Astrocyte of the cerebellum (primary cell): ENCODE measurements at regions not wholly inside any gene's neighbourhood (a gene's known extent, or its start where the extent isn't known, plus 50 kb on each side); places are given as distances from the start of the nearest gene placed in this dataset.
"Not testable (repeated sequence)": the region's sequence is repeated elsewhere in the genome, so short reads cannot be mapped to it uniquely, and the experiment has no call there.

Experiments used
- DNase-seq: peaks from one replicate; pipeline ENCODE4 v3.0.0-alpha.2; 2011; ENCODE audit warnings: low read depth
- H3K4me3 ChIP-seq: 2 replicates; pipeline ENCODE4 v1.5.1; 2011; ENCODE audit warnings: mild to moderate bottlenecking, low read depth, low read length, moderate library complexity
- CTCF ChIP-seq: IDR thresholded peaks from 2 replicates; pipeline ENCODE4 v1.5.1; 2012; ENCODE audit warnings: low read length, low read depth, moderate library complexity, mild to moderate bottlenecking; ENCODE audit errors: missing control alignments
- in situ Hi-C: cut with HindIII; loops from 2 replicates; pipeline ENCODE4 v1.10.0; 2017; ENCODE audit warnings: low sequenced_read_pairs

GRCh38 chr2:66198873-66199272 lies 236.1 kb upstream of the MEIS1 start:
- TF ChIP-seq CTCF: no peak
- no peak for DNase-seq
- in situ Hi-C loops: no loop called here

GRCh38 chr2:66192888-66193287 lies 242.0 kb upstream of the MEIS1 start:
- DNase-seq: no peak
- in situ Hi-C loops: no loop called here
- H3K4me3 ChIP-seq: no peak overlapping the region
- TF ChIP-seq CTCF: no peak

More at GRCh38 chr2:66198873-66199272, 236.1 kb upstream of the MEIS1 start:
- H3K4me3 ChIP-seq: no peak overlapping the region

- no peak overlapping the region for H3K4me3 ChIP-seq
- TF ChIP-seq CTCF: no peak
- DNase-seq: no peak
- in situ Hi-C loops: no loop called here
These were observed 243.6 kb upstream of the MEIS1 start for GRCh38 chr2:66191311-66191710.

- H3K4me3 ChIP-seq: no peak overlapping the region
- in situ Hi-C loops: no loop called here
- TF ChIP-seq CTCF: no peak
- no peak for DNase-seq
These were observed 245.4 kb upstream of the MEIS1 start for GRCh38 chr2:66189553-66189952.

- no peak for DNase-seq
- in situ Hi-C loops: no loop called here
- H3K4me3 ChIP-seq: no peak overlapping the region
- TF ChIP-seq CTCF: no peak
These were observed 248.4 kb upstream of the MEIS1 start for GRCh38 chr2:66186537-66186936.

- no peak overlapping the region for H3K4me3 ChIP-seq
- no peak for DNase-seq
- no peak for TF ChIP-seq CTCF
- in situ Hi-C loops: no loop called here
These were observed 249.3 kb upstream of the MEIS1 start for GRCh38 chr2:66185497-66186054.

- DNase-seq, in situ Hi-C loops: not testable (repeated sequence)
These were observed 257.7 kb upstream of the MEIS1 start for GRCh38 chr2:66177128-66177796.

More at GRCh38 chr2:66177128-66177796, 257.7 kb upstream of the MEIS1 start:
- H3K4me3 ChIP-seq: not testable (repeated sequence)
